PC-9 (cell line): ENCODE measurements at regions not wholly inside any gene's neighbourhood (a gene's known extent, or its start where the extent isn't known, plus 50 kb on each side); places are given as distances from the start of the nearest gene placed in this dataset.

ENCODE experiments used
- EZH2 ChIP-seq: fragments of 200-600 bp; sonication (generic); IDR thresholded peaks from 2 replicates; pipeline ENCODE4 v1.8.0; 2017; ENCODE audit warnings: antibody characterized with exemption, low read depth
- TF ChIP-seq, protein P1 (sequence below): fragments of 200-600 bp; sonication (generic); conservative IDR thresholded peaks from 2 replicates; pipeline ENCODE4 v1.6.1; 2017; ENCODE audit warnings: mixed run types, antibody characterized with exemption, mild to moderate bottlenecking, moderate library complexity

GRCh38 chr5:125848751-125849150 lies 574.5 kb upstream of the GRAMD2B start:
- no peak for TF ChIP-seq EZH2
- TF ChIP-seq, protein P1, sequence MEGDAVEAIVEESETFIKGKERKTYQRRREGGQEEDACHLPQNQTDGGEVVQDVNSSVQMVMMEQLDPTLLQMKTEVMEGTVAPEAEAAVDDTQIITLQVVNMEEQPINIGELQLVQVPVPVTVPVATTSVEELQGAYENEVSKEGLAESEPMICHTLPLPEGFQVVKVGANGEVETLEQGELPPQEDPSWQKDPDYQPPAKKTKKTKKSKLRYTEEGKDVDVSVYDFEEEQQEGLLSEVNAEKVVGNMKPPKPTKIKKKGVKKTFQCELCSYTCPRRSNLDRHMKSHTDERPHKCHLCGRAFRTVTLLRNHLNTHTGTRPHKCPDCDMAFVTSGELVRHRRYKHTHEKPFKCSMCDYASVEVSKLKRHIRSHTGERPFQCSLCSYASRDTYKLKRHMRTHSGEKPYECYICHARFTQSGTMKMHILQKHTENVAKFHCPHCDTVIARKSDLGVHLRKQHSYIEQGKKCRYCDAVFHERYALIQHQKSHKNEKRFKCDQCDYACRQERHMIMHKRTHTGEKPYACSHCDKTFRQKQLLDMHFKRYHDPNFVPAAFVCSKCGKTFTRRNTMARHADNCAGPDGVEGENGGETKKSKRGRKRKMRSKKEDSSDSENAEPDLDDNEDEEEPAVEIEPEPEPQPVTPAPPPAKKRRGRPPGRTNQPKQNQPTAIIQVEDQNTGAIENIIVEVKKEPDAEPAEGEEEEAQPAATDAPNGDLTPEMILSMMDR, result no peak
